Heart left ventricle (tissue), 13 donors: ENCODE measurements at regions not wholly inside any gene's neighbourhood (a gene's known extent, or its start where the extent isn't known, plus 50 kb on each side); places are given as distances from the start of the nearest gene placed in this dataset.

Experiments
- CTCF ChIP-seq, 12 donors: fragments of 200-600 bp; sonication (generic) in 4 of 12; IDR thresholded peaks; one replicate each; pipeline versions ENCODE4 v1.5.0 to v1.8.0; 2018 to 2022; ENCODE audit warnings: antibody characterized with exemption in 12 of 12, mild to moderate bottlenecking in 5 of 12
- POLR2A ChIP-seq, 2 donors: fragments of 450-650 bp; IDR thresholded peaks; one replicate each; pipeline ENCODE4 v1.6.1; 2017; ENCODE audit warnings: antibody characterized with exemption in 2 of 2, mild to moderate bottlenecking in 2 of 2, moderate library complexity in 2 of 2
- donor health status: ischemic (EF 13 %, LVEDD 7.1; RV severe dilation, severe dysfunction).
- donor health status: DM: no; HTN: yes; CAD: no.
- donor health status: DM: no; HTN: no; CAD: no.
- donor health status: ischemic (EF 25% LVEDD 6.9; RV normal size, moderate dysfunction).
- donor health status: ischemic (EF 25% LVEDD 5.7; RV mildly dilated, moderate dysfunction).
- donor health status: ischemic (EF 35%, LVEDD 5.7; RV mildly dilated, moderate dysfunction).
- donor health status: nonischemic (EF 11% LVEDD 7.7; RV severe dilation, severe dysfunction).
- donor health status: DM: yes; HTN: yes; CAD: no.
- donor health status: PGD.
- donor health status: ischemic (EF 29% LVEDD 5.4; RV normal size, mild dysfunction).
- donor health status: nonischemic (EF 23%, LVEDD 6.1; RV moderate dilation, normal function).

- TF ChIP-seq CTCF (IDR thresholded peaks at IDR 0.05) (no peak), POLR2A (IDR thresholded peaks at IDR 0.05) (no peak)
These were observed 200.8 kb downstream of the BMP7 start for GRCh38 chr20:57065646-57066045.
